GM12878 (cell line): ENCODE measurements at regions not wholly inside any gene's neighbourhood (a gene's known extent, or its start where the extent isn't known, plus 50 kb on each side); places are given as distances from the start of the nearest gene placed in this dataset.

Experiments
- ATAC-seq: fragments of 200-7000 bp; cut with Tn5 transposase; 3 replicates; pipeline ENCODE4 v1.9.1; 2020; ENCODE audit warnings: mild to moderate bottlenecking, moderate library complexity
- BruUV-seq: library from RNA; stranded (reverse); fragments of 400-500 nt; replicated peaks from 2 replicates; lab custom pipeline; 2021; lab: Mats Ljungman, UMichigan
- CTCF ChIA-PET: fragments of 300-600 bp; sonication (Branson Sonifier 250); formaldehyde crosslinking; extraction: SDS; loops from one replicate; lab custom pipeline; 2021; ENCODE audit warnings: inconsistent platforms; lab: Yijun Ruan, JAX
- POLR2A ChIA-PET: fragments of 350-600 bp; formaldehyde crosslinking; extraction: SDS; loops from one replicate; lab custom pipeline; 2021; ENCODE audit warnings: inconsistent platforms; lab: Charles Lee
- RAD21 ChIA-PET: fragments of 300-600 bp; sonication (Branson Sonifier 250); formaldehyde crosslinking; loops from one replicate; lab custom pipeline; 2023; ENCODE audit warnings: antibody characterized with exemption; ENCODE audit not compliant: unreplicated experiment; lab: Charles Lee
- SMC1A ChIA-PET: fragments of 300-600 bp; sonication (Branson Sonifier 250); formaldehyde crosslinking; loops from one replicate; lab custom pipeline; 2023; ENCODE audit not compliant: unreplicated experiment, uncharacterized antibody; lab: Charles Lee
- DNase-seq: peaks from one replicate; pipeline ENCODE4 v3.0.0-alpha.2; 2011; ENCODE audit warnings: low read depth, low spot score
- FAIRE-seq: peaks from 3 replicates; lab custom pipeline; 2011; peaks lifted over from hg19 to GRCh38; lab: Jason Lieb, UNC
- H2AFZ ChIP-seq: 2 replicates; pipeline ENCODE4 v1.6.0; 2011; ENCODE audit warnings: low read depth, low read length, control low read depth; ENCODE audit not compliant: control insufficient read depth
- H3K27ac ChIP-seq: 2 replicates; pipeline ENCODE4 v1.5.1; 2011; ENCODE audit warnings: control low read depth; ENCODE audit not compliant: control insufficient read depth, insufficient read depth
- H3K27me3 ChIP-seq, 2 experiments: replicated peaks in 1 of 2; 2 replicates each; pipeline versions ENCODE4 v1.6.0 to v1.6.1; 2011; ENCODE audit warnings: low read length in 1 of 2; ENCODE audit not compliant: control insufficient read depth in 2 of 2, insufficient read depth in 2 of 2
- H3K36me3 ChIP-seq, 2 experiments: 2 replicates each; pipeline ENCODE4 v1.5.1; 2011; ENCODE audit warnings: low read length in 1 of 2; ENCODE audit not compliant: control insufficient read depth in 2 of 2, insufficient read depth in 2 of 2
- H3K4me1 ChIP-seq: 2 replicates; pipeline ENCODE4 v1.6.1; 2011; ENCODE audit warnings: mild to moderate bottlenecking, low read length, moderate library complexity, mixed read lengths; ENCODE audit not compliant: control insufficient read depth, insufficient read depth
- H3K4me2 ChIP-seq: 2 replicates; pipeline ENCODE4 v1.6.0; 2011; ENCODE audit warnings: control low read depth; ENCODE audit not compliant: control insufficient read depth, insufficient read depth
- H3K4me3 ChIP-seq: fragments of 200-600 bp; sonication (generic); 2 replicates; pipeline ENCODE4 v1.5.1; 2016
- H3K79me2 ChIP-seq: 2 replicates; pipeline ENCODE4 v1.6.0; 2011; ENCODE audit warnings: low read length; ENCODE audit not compliant: control insufficient read depth, insufficient read depth
- H3K9ac ChIP-seq: 2 replicates; pipeline ENCODE4 v1.8.0; 2011; ENCODE audit warnings: low read length, control low read depth, mixed read lengths; ENCODE audit not compliant: control insufficient read depth, insufficient read depth
- H3K9me3 ChIP-seq: replicated peaks from 3 replicates; pipeline ENCODE4 v1.5.1; 2011; ENCODE audit warnings: mild to moderate bottlenecking, low read length; ENCODE audit not compliant: control insufficient read depth, insufficient read depth
- H4K20me1 ChIP-seq: 2 replicates; pipeline ENCODE4 v1.6.0; 2011; ENCODE audit not compliant: control insufficient read depth, insufficient read depth
- ATF7 ChIP-seq: fragments of 450-650 bp; IDR thresholded peaks from 2 replicates; pipeline ENCODE4 v1.6.1; 2016; ENCODE audit warnings: low read depth, mild to moderate bottlenecking
- CEBPB ChIP-seq, 2 experiments: fragments of 150-350 bp in 1 of 2; IDR thresholded peaks; 2 replicates each; pipeline ENCODE4 v1.6.1; 2012 to 2014; ENCODE audit warnings: low read depth in 2 of 2, low read length in 2 of 2, borderline replicate concordance in 1 of 2, inconsistent platforms in 1 of 2
- EED ChIP-seq: sonication (generic); IDR thresholded peaks from 2 replicates; pipeline ENCODE4 v1.6.1; 2016; ENCODE audit warnings: antibody characterized with exemption, low read depth
- LARP7 ChIP-seq: fragments of 450-650 bp; IDR thresholded peaks from 2 replicates; pipeline ENCODE4 v1.6.1; 2017; ENCODE audit warnings: mild to moderate bottlenecking
- MYC ChIP-seq: IDR thresholded peaks from 2 replicates; pipeline ENCODE4 v1.6.1; 2011; ENCODE audit warnings: mild to moderate bottlenecking, low read length, moderate library complexity, inconsistent platforms; ENCODE audit not compliant: insufficient read depth, insufficient replicate concordance, insufficient read length, severe bottlenecking
- NFYB ChIP-seq: IDR thresholded peaks from 2 replicates; pipeline ENCODE4 v1.6.1; 2011; ENCODE audit warnings: low read depth, mild to moderate bottlenecking, low read length, improper control_type of control experiment, moderate library complexity; ENCODE audit not compliant: insufficient read depth
- RELA ChIP-seq: fragments of 450-650 bp; IDR thresholded peaks from 2 replicates; pipeline ENCODE4 v1.8.0; 2014; ENCODE audit warnings: borderline replicate concordance; ENCODE audit not compliant: partially characterized antibody
- ZNF217 ChIP-seq: fragments of 450-650 bp; IDR thresholded peaks from 2 replicates; pipeline ENCODE4 v1.6.1; 2017; ENCODE audit warnings: antibody characterized with exemption, mild to moderate bottlenecking
- WGBS: methylation state at CpG from one replicate; pipeline ENCODE4 v1.1.6; 2016; ENCODE audit warnings: low lambda C conversion rate; ENCODE audit not compliant: insufficient replicate concordance, insufficient coverage; ENCODE audit errors: missing lambda C conversion rate; 5-methylcytosine and 5-hydroxymethylcytosine counted together
- in situ Hi-C: fragments of 300-500 bp; cut with MboI; formaldehyde crosslinking; loops from 9 replicates; pipeline ENCODE4 v1.14.3; 2018; ENCODE audit warnings: mixed read lengths
- intact Hi-C: fragments of 100-400 bp; cut with micrococcal nuclease; formaldehyde crosslinking; loops from one replicate; pipeline ENCODE4 v1.14.2; 2022; ENCODE audit not compliant: unreplicated experiment
- TF ChIP-seq, protein P1 (sequence below): IDR thresholded peaks from 2 replicates; pipeline ENCODE4 v1.6.1; 2011; ENCODE audit warnings: mild to moderate bottlenecking, low read depth, low read length, moderate library complexity; ENCODE audit not compliant: insufficient replicate concordance
- TF ChIP-seq, protein P2 (sequence below): IDR thresholded peaks from 2 replicates; pipeline ENCODE4 v1.6.1; 2012; ENCODE audit warnings: mild to moderate bottlenecking, low read depth, low read length

DNA sequence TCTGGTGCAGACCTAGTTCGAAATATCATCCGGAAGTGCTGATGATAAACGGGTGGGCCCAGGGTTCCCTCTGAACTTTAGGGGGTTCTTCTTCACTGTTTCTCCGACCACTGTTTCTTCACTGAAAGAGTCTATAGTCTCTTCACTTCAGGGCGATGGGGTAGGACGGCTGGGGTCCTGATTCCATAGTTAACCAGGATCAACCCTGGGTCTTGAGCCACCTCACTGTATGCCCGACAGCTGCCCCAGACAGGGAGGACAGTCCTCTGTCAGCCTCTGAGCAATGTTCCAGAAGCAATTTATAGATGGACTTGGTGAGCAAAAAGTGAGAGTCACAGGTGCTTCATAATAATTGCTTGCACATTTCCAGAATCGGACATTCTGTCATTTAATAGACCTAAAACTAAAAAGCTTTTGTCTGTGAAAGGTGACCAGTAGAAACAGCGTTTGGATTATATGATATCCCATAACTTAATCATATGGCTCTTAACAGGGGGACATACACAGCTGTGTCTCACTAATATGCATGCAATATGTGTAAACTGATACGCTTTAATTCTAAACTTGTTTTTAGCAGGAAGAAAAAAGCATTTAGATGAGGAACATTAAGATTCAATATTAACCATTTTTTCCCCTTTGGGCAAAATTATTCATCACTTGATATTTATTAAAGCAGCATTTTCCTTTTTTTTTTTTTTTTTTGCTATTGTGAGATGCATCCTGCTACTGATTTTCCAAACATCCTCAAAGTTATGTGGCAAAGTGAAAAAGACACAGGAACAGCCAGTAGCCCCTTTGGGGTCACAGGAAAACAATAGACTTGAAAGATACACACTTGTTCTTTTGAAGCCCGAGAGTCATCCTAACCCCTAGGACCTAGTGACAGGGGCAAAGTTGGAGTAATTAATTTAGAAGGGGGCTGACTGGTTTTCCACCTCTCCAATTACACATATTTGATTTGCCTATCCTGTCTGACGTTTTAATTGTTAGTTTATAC is 277.0 kb downstream of the ZNF536 start:
- ChIA-PET POLR2A (no interaction called here), RAD21 (no interaction called here), CTCF (interaction anchor here (0.8 to 2.8 kb wide), 5 partner anchors 12 to 919 kb away, joined by 3 to 16 read pairs (median 3); no protein-coding TSS in a partner anchor), SMC1A (interaction anchor here (0.5 to 0.7 kb wide), 2 partner anchors 418 to 1021 kb away, joined by 3 read pairs; no protein-coding TSS in a partner anchor)
- H3K9ac ChIP-seq, result no peak overlapping the region
- H3K27ac ChIP-seq, result no peak overlapping the region
- no peak overlapping the region for H3K4me3 ChIP-seq
- no peaks in the 10 kb centered on the region for H3K4me1 ChIP-seq
- no peak overlapping the region for H2AFZ ChIP-seq
- no peak for ATAC-seq
- no peaks in the 10 kb centered on the region for H3K27me3 ChIP-seq
- no peaks in the 10 kb centered on the region for H4K20me1 ChIP-seq
- H3K9me3 ChIP-seq, result no peaks in the 10 kb centered on the region
- H3K4me2 ChIP-seq, result no peak overlapping the region
- no peak for DNase-seq
- TF ChIP-seq, protein P1, sequence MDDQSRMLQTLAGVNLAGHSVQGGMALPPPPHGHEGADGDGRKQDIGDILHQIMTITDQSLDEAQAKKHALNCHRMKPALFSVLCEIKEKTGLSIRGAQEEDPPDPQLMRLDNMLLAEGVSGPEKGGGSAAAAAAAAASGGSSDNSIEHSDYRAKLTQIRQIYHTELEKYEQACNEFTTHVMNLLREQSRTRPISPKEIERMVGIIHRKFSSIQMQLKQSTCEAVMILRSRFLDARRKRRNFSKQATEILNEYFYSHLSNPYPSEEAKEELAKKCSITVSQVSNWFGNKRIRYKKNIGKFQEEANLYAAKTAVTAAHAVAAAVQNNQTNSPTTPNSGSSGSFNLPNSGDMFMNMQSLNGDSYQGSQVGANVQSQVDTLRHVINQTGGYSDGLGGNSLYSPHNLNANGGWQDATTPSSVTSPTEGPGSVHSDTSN, result no peak
- TF ChIP-seq MYC (no peak), LARP7 (no peak), ZNF217 (no peak), RELA (no peak), ATF7 (no peak), CEBPB (IDR thresholded peaks at IDR 0.05; ENCODE audit: borderline replicate concordance in 1 of 2, low read depth in 2 of 2, low read length in 2 of 2) (no peak), NFYB (no peak), EED (no peak)
- TF ChIP-seq, protein P2, sequence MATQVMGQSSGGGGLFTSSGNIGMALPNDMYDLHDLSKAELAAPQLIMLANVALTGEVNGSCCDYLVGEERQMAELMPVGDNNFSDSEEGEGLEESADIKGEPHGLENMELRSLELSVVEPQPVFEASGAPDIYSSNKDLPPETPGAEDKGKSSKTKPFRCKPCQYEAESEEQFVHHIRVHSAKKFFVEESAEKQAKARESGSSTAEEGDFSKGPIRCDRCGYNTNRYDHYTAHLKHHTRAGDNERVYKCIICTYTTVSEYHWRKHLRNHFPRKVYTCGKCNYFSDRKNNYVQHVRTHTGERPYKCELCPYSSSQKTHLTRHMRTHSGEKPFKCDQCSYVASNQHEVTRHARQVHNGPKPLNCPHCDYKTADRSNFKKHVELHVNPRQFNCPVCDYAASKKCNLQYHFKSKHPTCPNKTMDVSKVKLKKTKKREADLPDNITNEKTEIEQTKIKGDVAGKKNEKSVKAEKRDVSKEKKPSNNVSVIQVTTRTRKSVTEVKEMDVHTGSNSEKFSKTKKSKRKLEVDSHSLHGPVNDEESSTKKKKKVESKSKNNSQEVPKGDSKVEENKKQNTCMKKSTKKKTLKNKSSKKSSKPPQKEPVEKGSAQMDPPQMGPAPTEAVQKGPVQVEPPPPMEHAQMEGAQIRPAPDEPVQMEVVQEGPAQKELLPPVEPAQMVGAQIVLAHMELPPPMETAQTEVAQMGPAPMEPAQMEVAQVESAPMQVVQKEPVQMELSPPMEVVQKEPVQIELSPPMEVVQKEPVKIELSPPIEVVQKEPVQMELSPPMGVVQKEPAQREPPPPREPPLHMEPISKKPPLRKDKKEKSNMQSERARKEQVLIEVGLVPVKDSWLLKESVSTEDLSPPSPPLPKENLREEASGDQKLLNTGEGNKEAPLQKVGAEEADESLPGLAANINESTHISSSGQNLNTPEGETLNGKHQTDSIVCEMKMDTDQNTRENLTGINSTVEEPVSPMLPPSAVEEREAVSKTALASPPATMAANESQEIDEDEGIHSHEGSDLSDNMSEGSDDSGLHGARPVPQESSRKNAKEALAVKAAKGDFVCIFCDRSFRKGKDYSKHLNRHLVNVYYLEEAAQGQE, result no peak
- WGBS, result 17% methylated on average over 12 of the region's 12 CpGs
- FAIRE-seq, result no peak
- intact Hi-C loops (no loop called here), in situ Hi-C loops (no loop called here)
- BruUV-seq, result no TSS peak
- H3K79me2 ChIP-seq, result no peaks in the 10 kb centered on the region
- no peaks in the 10 kb centered on the region for H3K36me3 ChIP-seq
